ENCODE measurements at regions not wholly inside any gene's neighbourhood (a gene's known extent, or its start where the extent isn't known, plus 50 kb on each side); places are given as distances from the start of the nearest gene placed in this dataset.

DNA sequence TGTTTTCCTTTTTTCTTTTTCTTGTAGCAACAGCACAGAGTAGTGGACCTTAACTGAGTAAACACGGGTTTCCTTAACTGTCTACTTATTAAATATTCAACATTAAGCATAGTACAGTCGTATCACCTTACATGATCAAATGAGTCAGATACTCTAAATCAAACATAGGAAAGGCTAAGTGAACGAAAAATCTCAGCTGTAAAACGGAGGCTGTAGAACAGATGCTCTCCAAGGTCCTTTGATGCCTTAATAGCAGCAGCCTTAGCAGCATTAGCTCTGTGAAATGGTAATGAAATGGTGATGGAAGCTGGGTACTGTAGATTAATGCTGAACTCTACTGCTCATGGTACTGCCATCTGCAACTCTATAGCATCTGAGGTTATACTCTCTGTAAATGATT is 1433.3 kb upstream of the C9orf72 start:
- H3K27ac ChIP-seq (ENCODE audit: extremely low read length, insufficient read depth, low read length), result no peak overlapping the region
- H3K9me3 ChIP-seq (ENCODE audit: low read length), result no peaks in the 10 kb centered on the region
- H3K36me3 ChIP-seq (replicated peaks in 1 of 2; ENCODE audit: control insufficient read depth in 1 of 2, insufficient read depth in 2 of 2, low read length in 2 of 2), result no peaks in the 10 kb centered on the region
- intact Hi-C loops (cut with micrococcal nuclease; ENCODE audit: unreplicated experiment) (no loop called here), in situ Hi-C loops (cut with HindIII; ENCODE audit: extremely low pct_ligation_motif_present, low pct_unique_long_range_greater_than_20kb) (no loop called here)
- H3K79me2 ChIP-seq (ENCODE audit: insufficient read depth, low read length), result no peaks in the 10 kb centered on the region
- H4K20me1 ChIP-seq (ENCODE audit: insufficient read depth, low read length), result no peaks in the 10 kb centered on the region
- 2% methylated on average over 4 of the region's 4 CpGs for WGBS (ENCODE audit: low lambda C conversion rate)
- H3K9ac ChIP-seq (ENCODE audit: insufficient read depth, low read depth, low read length), result no peak overlapping the region
- H2AFZ ChIP-seq (ENCODE audit: low read length), result no peak overlapping the region
- no peaks in the 10 kb centered on the region for H3K27me3 ChIP-seq (ENCODE audit: control insufficient read depth in 1 of 2, insufficient read depth in 2 of 2, low read length in 2 of 2)
- DNase-seq (ENCODE audit: low spot score) (no peak), FAIRE-seq (no peak), ATAC-seq (no peak)
- no peaks in the 10 kb centered on the region for H3K4me1 ChIP-seq (ENCODE audit: insufficient read depth, low read length)
- BruUV-seq (replicated peaks), result no TSS peak
- ChIA-PET CTCF (ENCODE audit: low intra/inter-chr PET ratio, low total read pairs) (no interaction called here), POLR2A (no interaction called here)
- H3K4me2 ChIP-seq (ENCODE audit: low read depth, low read length), result no peak overlapping the region
- TF ChIP-seq ZNF777 (CRISPR knock-in tag; IDR thresholded peaks at IDR 0.05), result no peak
- no peak for TF ChIP-seq ZSCAN9 (CRISPR knock-in tag; IDR thresholded peaks at IDR 0.05; ENCODE audit: borderline replicate concordance)
- no peak for TF ChIP-seq NBN (conservative IDR thresholded peaks at IDR 0.05)
- TF ChIP-seq, protein P1, sequence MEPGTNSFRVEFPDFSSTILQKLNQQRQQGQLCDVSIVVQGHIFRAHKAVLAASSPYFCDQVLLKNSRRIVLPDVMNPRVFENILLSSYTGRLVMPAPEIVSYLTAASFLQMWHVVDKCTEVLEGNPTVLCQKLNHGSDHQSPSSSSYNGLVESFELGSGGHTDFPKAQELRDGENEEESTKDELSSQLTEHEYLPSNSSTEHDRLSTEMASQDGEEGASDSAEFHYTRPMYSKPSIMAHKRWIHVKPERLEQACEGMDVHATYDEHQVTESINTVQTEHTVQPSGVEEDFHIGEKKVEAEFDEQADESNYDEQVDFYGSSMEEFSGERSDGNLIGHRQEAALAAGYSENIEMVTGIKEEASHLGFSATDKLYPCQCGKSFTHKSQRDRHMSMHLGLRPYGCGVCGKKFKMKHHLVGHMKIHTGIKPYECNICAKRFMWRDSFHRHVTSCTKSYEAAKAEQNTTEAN (CRISPR knock-in tag; conservative IDR thresholded peaks at IDR 0.05), result no peak
- TF ChIP-seq TOPORS (CRISPR knock-in tag; IDR thresholded peaks at IDR 0.05), result no peak
- TF ChIP-seq IKZF1 (IDR thresholded peaks at IDR 0.05), result no peak
- TF ChIP-seq, protein P2, sequence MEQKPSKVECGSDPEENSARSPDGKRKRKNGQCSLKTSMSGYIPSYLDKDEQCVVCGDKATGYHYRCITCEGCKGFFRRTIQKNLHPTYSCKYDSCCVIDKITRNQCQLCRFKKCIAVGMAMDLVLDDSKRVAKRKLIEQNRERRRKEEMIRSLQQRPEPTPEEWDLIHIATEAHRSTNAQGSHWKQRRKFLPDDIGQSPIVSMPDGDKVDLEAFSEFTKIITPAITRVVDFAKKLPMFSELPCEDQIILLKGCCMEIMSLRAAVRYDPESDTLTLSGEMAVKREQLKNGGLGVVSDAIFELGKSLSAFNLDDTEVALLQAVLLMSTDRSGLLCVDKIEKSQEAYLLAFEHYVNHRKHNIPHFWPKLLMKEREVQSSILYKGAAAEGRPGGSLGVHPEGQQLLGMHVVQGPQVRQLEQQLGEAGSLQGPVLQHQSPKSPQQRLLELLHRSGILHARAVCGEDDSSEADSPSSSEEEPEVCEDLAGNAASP (CRISPR knock-in tag; IDR thresholded peaks at IDR 0.05; ENCODE audit: borderline replicate concordance), result no peak
- no peak for TF ChIP-seq ZNF572 (CRISPR knock-in tag; IDR thresholded peaks at IDR 0.05)
- no peak for TF ChIP-seq ARHGAP35 (CRISPR knock-in tag; IDR thresholded peaks at IDR 0.05; ENCODE audit: borderline replicate concordance)
- no peak for TF ChIP-seq ZZZ3 (CRISPR knock-in tag; IDR thresholded peaks at IDR 0.05; ENCODE audit: borderline replicate concordance)
- H3K4me3 ChIP-seq (replicated peaks in 1 of 3; ENCODE audit: insufficient read depth in 1 of 3, low read depth in 2 of 3, low read length in 3 of 3), result no peak overlapping the region
